H1 (cell line): ENCODE measurements at regions not wholly inside any gene's neighbourhood (a gene's known extent, or its start where the extent isn't known, plus 50 kb on each side); places are given as distances from the start of the nearest gene placed in this dataset.

Experiments used
- CTCF ChIA-PET: fragments of 300-600 bp; sonication (Branson Sonifier 250); formaldehyde crosslinking; loops from one replicate; lab custom pipeline; 2021; ENCODE audit not compliant: partially characterized antibody; lab: Charles Lee
- POLR2A ChIA-PET: fragments of 300-600 bp; sonication (Branson Sonifier 250); formaldehyde crosslinking; loops from one replicate; lab custom pipeline; 2021; ENCODE audit warnings: inconsistent platforms; ENCODE audit not compliant: partially characterized antibody; lab: Charles Lee
- DNase-seq, 2 experiments: peaks; one replicate each; pipeline versions ENCODE4 v3.0.0 to v3.0.0-alpha.2; 2010 to 2022; ENCODE audit warnings: low spot score in 2 of 2, low read depth in 1 of 2, mixed read lengths in 1 of 2
- FAIRE-seq: peaks from 2 replicates; lab custom pipeline; 2011; peaks lifted over from hg19 to GRCh38; lab: Jason Lieb, UNC
- H2AFZ ChIP-seq: 2 replicates; pipeline ENCODE4 v1.8.1; 2012; ENCODE audit warnings: low read length, inconsistent platforms
- H2AK5ac ChIP-seq: 2 replicates; pipeline ENCODE4 v1.6.1; 2013; ENCODE audit warnings: low read depth, low read length
- H2BK120ac ChIP-seq: replicated peaks from 2 replicates; pipeline ENCODE3; 2013; ENCODE audit warnings: low read depth, low read length, inconsistent platforms
- H2BK12ac ChIP-seq: 2 replicates; pipeline ENCODE4 v1.6.1; 2013; ENCODE audit warnings: low read depth, low read length
- H2BK15ac ChIP-seq: 2 replicates; pipeline ENCODE4 v1.6.1; 2013; ENCODE audit warnings: low read length
- H2BK20ac ChIP-seq: 2 replicates; pipeline ENCODE4 v1.6.1; 2013; ENCODE audit warnings: low read length
- H2BK5ac ChIP-seq: 2 replicates; pipeline ENCODE4 v1.6.1; 2013; ENCODE audit warnings: low read depth, low read length
- H3K14ac ChIP-seq: 2 replicates; pipeline ENCODE4 v1.6.1; 2013; ENCODE audit warnings: inconsistent platforms; ENCODE audit not compliant: insufficient read length
- H3K18ac ChIP-seq: 2 replicates; pipeline ENCODE4 v1.6.1; 2013; ENCODE audit warnings: low read length; ENCODE audit errors: extremely low read depth
- H3K23ac ChIP-seq: 2 replicates; pipeline ENCODE4 v1.6.1; 2013; ENCODE audit warnings: inconsistent platforms; ENCODE audit not compliant: insufficient read length
- H3K23me2 ChIP-seq: 2 replicates; pipeline ENCODE4 v1.6.1; 2013; ENCODE audit warnings: low read depth, low read length
- H3K27ac ChIP-seq: 2 replicates; pipeline ENCODE4 v1.6.1; 2011; ENCODE audit warnings: low read depth, low read length, inconsistent platforms
- H3K27me3 ChIP-seq, 4 experiments: replicated peaks in 1 of 4; 1 replicate in 1 of 4; 2 replicates in 3 of 4; pipeline versions ENCODE4 v1.6.1 to v1.8.1; 2011 to 2013; ENCODE audit warnings: low read length in 3 of 4, mild to moderate bottlenecking in 3 of 4, inconsistent platforms in 2 of 4, mixed read lengths in 2 of 4, moderate library complexity in 1 of 4; ENCODE audit not compliant: control insufficient read depth in 3 of 4, insufficient read depth in 3 of 4; ENCODE audit errors: extremely low read depth in 1 of 4
- H3K36me3 ChIP-seq, 4 experiments: 2 replicates each; pipeline versions ENCODE4 v1.6.1 to v1.8.1; 2011 to 2013; ENCODE audit warnings: mild to moderate bottlenecking in 4 of 4, low read length in 3 of 4, moderate library complexity in 2 of 4, control low read depth in 1 of 4, inconsistent platforms in 1 of 4; ENCODE audit not compliant: insufficient read depth in 4 of 4, control insufficient read depth in 2 of 4
- H3K4ac ChIP-seq: replicated peaks from 2 replicates; pipeline ENCODE3; 2013; ENCODE audit warnings: low read length, low read depth, mixed read lengths, inconsistent platforms; ENCODE audit not compliant: insufficient read length
- H3K4me1 ChIP-seq, 4 experiments: replicated peaks in 1 of 4; 1 replicate in 1 of 4; 2 replicates in 3 of 4; pipeline versions ENCODE4 v1.6.1 to v1.8.1; 2011 to 2013; ENCODE audit warnings: low read length in 3 of 4, inconsistent platforms in 2 of 4, mixed read lengths in 1 of 4; ENCODE audit not compliant: insufficient read depth in 4 of 4, control insufficient read depth in 3 of 4
- H3K4me2 ChIP-seq, 2 experiments: 2 replicates each; pipeline versions ENCODE4 v1.6.1 to v1.8.1; 2011 to 2013; ENCODE audit warnings: low read depth in 2 of 2, low read length in 2 of 2, control low read depth in 1 of 2, inconsistent platforms in 1 of 2, mild to moderate bottlenecking in 1 of 2; ENCODE audit not compliant: insufficient read depth in 1 of 2
- H3K4me3 ChIP-seq, 4 experiments: fragments of 200-600, 300-600 bp in 1 of 4; sonication (generic), shearing (Covaris generic), sonication (Bioruptor Twin) in 1 of 4; 2 replicates each; pipeline versions ENCODE4 v1.5.1 to v1.8.1; 2011 to 2016; ENCODE audit warnings: low read length in 4 of 4, low read depth in 3 of 4, control low read depth in 2 of 4, inconsistent platforms in 2 of 4, mild to moderate bottlenecking in 2 of 4, mixed read lengths in 1 of 4, moderate library complexity in 1 of 4; ENCODE audit not compliant: insufficient read depth in 2 of 4; ENCODE audit errors: extremely low read depth in 1 of 4
- H3K56ac ChIP-seq: replicated peaks from 2 replicates; pipeline ENCODE3; 2013; ENCODE audit warnings: low read depth, mild to moderate bottlenecking, mixed read lengths, low read length, inconsistent platforms; ENCODE audit not compliant: insufficient read length
- H3K79me1 ChIP-seq: 2 replicates; pipeline ENCODE4 v1.6.1; 2013; ENCODE audit warnings: low read depth, low read length, control low read depth
- H3K79me2 ChIP-seq, 2 experiments: 2 replicates each; pipeline versions ENCODE4 v1.6.1 to v1.8.1; 2012 to 2013; ENCODE audit warnings: low read length in 2 of 2, mild to moderate bottlenecking in 2 of 2, inconsistent platforms in 1 of 2; ENCODE audit not compliant: insufficient read depth in 2 of 2, control insufficient read depth in 1 of 2
- H3K9ac ChIP-seq, 4 experiments: replicated peaks in 1 of 4; 1 replicate in 1 of 4; 2 replicates in 3 of 4; pipeline versions ENCODE4 v1.6.1 to v1.8.1; 2011 to 2013; ENCODE audit warnings: low read depth in 3 of 4, low read length in 3 of 4, control low read depth in 2 of 4, mild to moderate bottlenecking in 2 of 4, moderate library complexity in 2 of 4, inconsistent platforms in 1 of 4; ENCODE audit errors: extremely low read depth in 1 of 4
- H3K9me3 ChIP-seq, 2 experiments: 2 replicates each; pipeline versions ENCODE4 v1.6.1 to v1.8.1; 2012 to 2013; ENCODE audit warnings: mild to moderate bottlenecking in 2 of 2, moderate library complexity in 2 of 2, control low read depth in 1 of 2, inconsistent platforms in 1 of 2, low read depth in 1 of 2, low read length in 1 of 2, mixed read lengths in 1 of 2; ENCODE audit not compliant: insufficient read depth in 2 of 2
- H4K20me1 ChIP-seq, 2 experiments: replicated peaks in 1 of 2; 2 replicates each; pipeline versions ENCODE3 to v1.8.1; 2011 to 2013; ENCODE audit warnings: inconsistent platforms in 2 of 2, low read length in 2 of 2, mild to moderate bottlenecking in 1 of 2; ENCODE audit not compliant: insufficient read depth in 2 of 2, control insufficient read depth in 1 of 2
- H4K5ac ChIP-seq: 2 replicates; pipeline ENCODE4 v1.6.1; 2013; ENCODE audit warnings: low read length, low read depth, mixed read lengths, inconsistent platforms; ENCODE audit not compliant: insufficient read length
- H4K8ac ChIP-seq: 2 replicates; pipeline ENCODE4 v1.8.0; 2013; ENCODE audit warnings: mild to moderate bottlenecking, moderate library complexity, low read length, inconsistent platforms; ENCODE audit not compliant: insufficient read depth; ENCODE audit errors: extremely low read depth
- H4K91ac ChIP-seq: replicated peaks from 2 replicates; pipeline ENCODE3; 2013; ENCODE audit warnings: low read length, mixed read lengths, inconsistent platforms; ENCODE audit not compliant: insufficient read length
- KDM5A ChIP-seq: fragments of 200-600 bp; IDR thresholded peaks from 2 replicates; pipeline ENCODE4 v1.7.1; 2012; ENCODE audit warnings: mild to moderate bottlenecking, low read length, inconsistent platforms, mixed read lengths
- WGBS, 2 experiments: shearing (Covaris generic) in 1 of 2; methylation state at CpG; one replicate each; pipeline versions ENCODE4 v1.1.6 to v1.1.7; 2013 to 2015; ENCODE audit warnings: low lambda C conversion rate in 2 of 2, mixed read lengths in 2 of 2, inconsistent platforms in 1 of 2, low coverage in 1 of 2, missing lambda C conversion rate in 1 of 2; ENCODE audit not compliant: insufficient replicate concordance in 2 of 2, insufficient coverage in 1 of 2, insufficient read length in 1 of 2; ENCODE audit errors: extremely low coverage in 1 of 2, missing lambda C conversion rate in 1 of 2; 5-methylcytosine and 5-hydroxymethylcytosine counted together

- H3K36me3 ChIP-seq: no peaks in the 10 kb centered on the region
- H3K4me3 ChIP-seq: no peak overlapping the region
- H3K79me2 ChIP-seq: no peaks in the 10 kb centered on the region
- H3K56ac ChIP-seq: no peak overlapping the region
- H3K79me1 ChIP-seq: no peaks in the 10 kb centered on the region
- H2AFZ ChIP-seq: no peak overlapping the region
- WGBS, 2 experiments: 89% methylated on average over 2 of the region's 2 CpGs; no CpG with 5 or more reads in 1 of the 2 experiments
- no peaks in the 10 kb centered on the region for H4K20me1 ChIP-seq
- no peaks in the 10 kb centered on the region; a peak in 1 of 7 replicates for H3K4me1 ChIP-seq
- no peak overlapping the region for H3K18ac ChIP-seq
- H2AK5ac ChIP-seq: no peak overlapping the region
- H3K23me2 ChIP-seq: 0 out of 2 replicates have a peak, but pooled peaks cover 1% of the 10 kb centered on the region
- DNase-seq (no peak), FAIRE-seq (no peak)
- H3K14ac ChIP-seq: no peak overlapping the region
- CTCF ChIA-PET: no interaction called here
- H3K27me3 ChIP-seq: no peaks in the 10 kb centered on the region
- POLR2A ChIA-PET: interaction anchor here (0.6 kb wide), 2 partner anchors 15 to 19 kb away, joined by 3 to 4 read pairs; no protein-coding TSS in a partner anchor
- H3K9ac ChIP-seq: no peak overlapping the region
- no peak overlapping the region for H2BK120ac ChIP-seq
- no peak overlapping the region for H3K4ac ChIP-seq
- H3K23ac ChIP-seq: no peak overlapping the region
- no peak overlapping the region for H4K8ac ChIP-seq
- H3K4me2 ChIP-seq: no peak overlapping the region
- H2BK20ac ChIP-seq: no peak overlapping the region
- H4K91ac ChIP-seq: no peak overlapping the region
- H3K9me3 ChIP-seq: no peaks in the 10 kb centered on the region
- H3K27ac ChIP-seq: no peak overlapping the region
- no peak overlapping the region for H2BK5ac ChIP-seq
- no peak overlapping the region for H2BK15ac ChIP-seq
- TF ChIP-seq KDM5A: no peak
- TF ChIP-seq, all 59 proteins: peak for 0
- Histone ChIP-seq H2BK12ac (no peak overlapping the region), H4K5ac (no peak overlapping the region)
Observed at GRCh38 chr16:80023865-80024264, 423.3 kb upstream of the MAF start.
